HL-60/S4 treated with retinoic acid at 250 ng/mL for 4 days and 3 days (cell line): ENCODE measurements at regions not wholly inside any gene's neighbourhood (a gene's known extent, or its start where the extent isn't known, plus 50 kb on each side); places are given as distances from the start of the nearest gene placed in this dataset.

Experiments used
- in situ Hi-C: fragments of 300-500 bp; cut with MboI; formaldehyde crosslinking; loops from 2 replicates; pipeline ENCODE4 v1.7.0; 2022; ENCODE audit warnings: low sequenced_read_pairs

DNA sequence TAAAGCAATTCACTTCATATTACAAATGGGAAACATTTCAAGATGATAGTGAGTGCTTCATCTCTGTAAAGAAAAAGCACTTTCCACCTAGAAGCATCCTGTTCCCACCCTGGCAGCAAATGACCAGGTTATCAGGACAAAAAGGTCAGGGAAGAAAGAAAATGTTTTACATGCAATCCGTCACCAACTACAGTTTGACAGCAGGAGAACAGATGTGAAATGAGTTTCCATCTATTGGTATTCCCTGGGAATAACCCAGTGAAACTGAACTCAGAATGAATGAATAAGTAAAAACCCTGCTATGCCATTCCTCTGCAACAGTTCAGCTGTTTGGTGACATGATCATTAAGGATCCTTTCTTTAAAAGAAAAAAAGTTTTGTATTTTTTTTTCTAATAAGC is 67.6 kb downstream of the HTR1A start:
- in situ Hi-C loops, result no loop called here

GRCh38 chr5:63878788-63879187 is 83.5 kb downstream of the HTR1A start:
- in situ Hi-C loops, result no loop called here

DNA sequence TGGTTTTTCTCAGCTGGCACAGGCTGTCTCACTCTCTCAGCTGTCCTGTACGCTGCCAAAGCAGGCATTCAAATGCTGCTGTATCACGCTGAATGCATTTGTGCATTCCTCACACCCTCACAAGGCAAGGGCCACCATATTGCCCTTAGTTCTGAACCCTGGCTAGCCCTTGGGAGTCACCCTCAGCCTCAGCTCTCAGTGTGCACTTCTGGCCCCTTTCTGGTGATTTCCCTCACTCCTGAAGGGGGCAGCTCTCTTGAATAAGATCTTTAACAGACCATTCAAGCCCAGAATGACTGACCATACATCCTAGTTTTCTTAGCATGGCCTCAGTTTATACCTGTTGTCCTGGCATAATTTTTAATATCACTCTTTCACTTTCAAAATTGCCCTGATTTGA is 84.3 kb downstream of the HTR1A start:
- in situ Hi-C loops, result no loop called here

- in situ Hi-C loops, result no loop called here
Measured at GRCh38 chr5:63860379-63860778, 101.9 kb downstream of the HTR1A start.

- in situ Hi-C loops, result no loop called here
Measured at GRCh38 chr5:63854076-63854475, 108.2 kb downstream of the HTR1A start.

GRCh38 chr5:63843190-63843589 is 119.1 kb downstream of the HTR1A start:
- in situ Hi-C loops, result no loop called here

GRCh38 chr5:63837437-63837836 is 124.8 kb downstream of the HTR1A start:
- in situ Hi-C loops, result no loop called here

DNA sequence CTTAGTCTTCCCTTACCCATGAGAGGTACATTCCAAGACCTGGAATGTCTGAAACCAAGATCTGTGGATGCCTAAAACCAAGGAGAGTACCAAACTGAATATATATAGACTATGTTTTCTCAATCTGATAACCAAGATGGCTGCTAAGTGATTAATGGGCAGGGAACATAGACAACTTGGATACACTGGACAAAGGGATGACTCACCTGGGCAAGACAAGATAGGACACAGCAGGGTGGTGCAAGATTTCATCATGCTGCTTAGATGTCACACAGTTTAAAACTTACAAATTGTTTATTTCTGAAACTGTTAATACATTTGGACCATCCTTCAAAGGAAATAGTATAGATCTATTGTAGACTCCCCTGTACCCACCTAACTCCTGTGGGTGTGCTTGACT is 130.9 kb downstream of the HTR1A start:
- in situ Hi-C loops, result no loop called here

- in situ Hi-C loops, result no loop called here
Measured at GRCh38 chr5:63825984-63826383, 136.3 kb downstream of the HTR1A start.

GRCh38 chr5:63823583-63823982 is 138.7 kb downstream of the HTR1A start:
- in situ Hi-C loops, result no loop called here

GRCh38 chr5:63822614-63823013 is 139.6 kb downstream of the HTR1A start:
- in situ Hi-C loops, result no loop called here

- in situ Hi-C loops, result no loop called here
Measured at GRCh38 chr5:63820577-63820976, 141.7 kb downstream of the HTR1A start.

- in situ Hi-C loops, result no loop called here
Measured at GRCh38 chr5:63812693-63813092, 149.6 kb downstream of the HTR1A start.

DNA sequence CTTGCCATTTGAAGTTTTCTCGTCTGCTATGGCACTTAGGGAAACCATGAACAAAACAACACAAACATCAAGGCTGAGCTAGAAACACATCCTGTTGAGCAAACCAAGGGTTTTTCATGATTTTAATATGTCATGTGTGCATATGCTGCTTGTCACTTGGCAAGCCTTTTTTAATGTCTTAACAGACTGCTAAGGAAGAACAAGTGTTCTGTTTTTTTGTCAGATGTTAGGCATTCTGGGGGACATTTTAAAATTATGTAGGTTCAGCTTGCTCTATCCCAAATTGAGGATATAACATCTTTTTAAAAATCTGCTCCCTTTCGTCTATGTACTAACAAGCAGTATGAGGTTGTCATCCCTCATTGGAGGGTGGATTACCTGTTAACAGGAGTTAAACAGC is 150.3 kb downstream of the HTR1A start:
- in situ Hi-C loops, result no loop called here

DNA sequence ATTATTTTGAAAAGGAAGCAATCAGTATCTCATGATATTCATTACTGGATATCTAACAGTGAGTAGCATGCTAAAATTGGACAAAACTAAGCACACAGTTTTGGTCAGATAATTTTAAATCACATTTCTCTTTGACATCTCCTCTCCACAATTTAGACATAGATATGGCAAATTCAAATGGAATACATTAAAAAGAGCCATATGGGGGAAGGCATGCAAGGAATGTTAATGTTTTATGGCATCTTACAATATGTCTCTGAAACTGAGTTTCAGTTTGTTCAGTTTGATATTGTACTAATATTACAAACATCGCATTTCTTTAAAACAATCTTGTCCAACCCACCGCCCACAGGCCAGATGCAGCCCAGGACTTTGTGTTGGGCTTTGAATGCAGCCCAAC is 151.0 kb downstream of the HTR1A start:
- in situ Hi-C loops, result no loop called here

- in situ Hi-C loops, result no loop called here
Measured at GRCh38 chr5:63805151-63805550, 157.1 kb downstream of the HTR1A start.

DNA sequence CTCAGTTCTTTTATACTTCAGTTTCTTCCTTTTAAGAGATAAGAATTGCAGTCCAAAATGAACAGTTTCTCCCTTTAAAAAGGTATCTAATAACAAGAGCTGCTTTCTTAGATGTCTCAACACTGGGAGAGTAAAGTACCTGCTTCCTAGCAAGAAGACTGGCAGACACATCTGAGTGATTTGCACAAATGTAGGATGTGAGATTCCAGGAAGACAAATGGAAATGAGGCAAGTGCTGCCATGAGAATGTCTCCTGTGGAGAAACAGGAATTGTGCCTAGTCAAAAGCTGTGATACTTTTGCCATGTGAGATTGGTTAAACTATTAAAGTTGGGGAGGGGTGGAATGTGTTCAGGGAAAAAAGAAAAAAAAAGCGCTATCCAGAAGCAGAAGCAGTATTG is 159.1 kb downstream of the HTR1A start:
- in situ Hi-C loops, result no loop called here

- in situ Hi-C loops, result no loop called here
Measured at GRCh38 chr5:63794979-63795378, 167.3 kb downstream of the HTR1A start.

DNA sequence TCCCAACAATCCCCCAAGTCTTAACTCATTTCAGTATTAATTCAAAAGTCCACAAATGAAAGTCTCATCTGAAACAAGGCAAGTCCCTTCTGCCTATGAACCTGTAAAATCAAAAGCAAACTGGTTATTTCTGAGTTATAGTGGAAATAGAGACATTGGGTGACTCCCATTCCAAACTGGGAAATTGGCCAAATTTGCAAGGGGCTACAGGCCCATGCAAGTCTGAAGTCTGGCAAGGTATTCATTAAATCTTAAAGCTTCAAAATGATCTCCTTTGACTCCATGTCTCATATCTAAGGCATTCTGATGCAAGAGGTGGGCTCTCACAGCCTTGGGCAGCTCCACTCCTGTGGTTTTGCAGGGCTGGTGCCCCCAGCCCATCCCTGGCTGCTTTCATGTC is 167.9 kb downstream of the HTR1A start:
- in situ Hi-C loops, result no loop called here

DNA sequence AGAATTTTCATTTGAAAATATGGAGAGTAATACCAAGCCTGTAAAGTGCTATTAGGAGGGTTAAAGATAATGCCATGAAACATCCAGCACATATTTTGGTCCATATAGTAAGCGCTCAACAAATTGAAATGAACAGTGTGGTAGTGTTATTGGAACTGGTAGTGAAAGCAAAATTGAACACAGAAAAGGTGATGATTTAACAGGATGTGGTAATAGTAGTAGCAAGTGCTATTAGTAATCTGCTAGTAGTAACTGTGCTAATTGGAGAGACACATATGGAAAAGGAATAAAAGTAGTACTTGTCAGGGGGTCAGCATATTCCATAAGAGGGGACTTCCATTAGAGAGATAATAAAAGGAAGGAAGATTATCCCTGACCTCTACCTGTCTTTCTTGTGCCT is 187.3 kb downstream of the HTR1A start:
- in situ Hi-C loops, result no loop called here

DNA sequence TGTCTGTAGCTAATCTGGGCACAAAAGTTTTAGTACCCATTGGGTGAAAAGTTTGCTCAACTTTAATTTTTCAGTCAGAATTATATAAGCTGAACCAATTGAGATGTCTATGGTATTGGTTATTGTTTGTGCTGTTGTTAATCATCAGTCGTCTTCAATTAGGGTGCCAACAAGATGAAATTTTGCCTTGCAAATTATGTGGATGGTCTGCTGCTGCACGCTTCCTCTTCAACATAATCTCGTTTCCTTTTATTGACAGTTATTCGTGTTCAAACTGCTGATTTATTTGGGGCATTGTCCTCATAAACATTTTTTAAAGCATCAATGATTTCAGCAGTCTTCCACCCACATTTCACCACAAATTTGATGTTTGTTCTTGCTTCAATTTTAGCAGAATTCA is 194.0 kb downstream of the HTR1A start:
- in situ Hi-C loops, result no loop called here

DNA sequence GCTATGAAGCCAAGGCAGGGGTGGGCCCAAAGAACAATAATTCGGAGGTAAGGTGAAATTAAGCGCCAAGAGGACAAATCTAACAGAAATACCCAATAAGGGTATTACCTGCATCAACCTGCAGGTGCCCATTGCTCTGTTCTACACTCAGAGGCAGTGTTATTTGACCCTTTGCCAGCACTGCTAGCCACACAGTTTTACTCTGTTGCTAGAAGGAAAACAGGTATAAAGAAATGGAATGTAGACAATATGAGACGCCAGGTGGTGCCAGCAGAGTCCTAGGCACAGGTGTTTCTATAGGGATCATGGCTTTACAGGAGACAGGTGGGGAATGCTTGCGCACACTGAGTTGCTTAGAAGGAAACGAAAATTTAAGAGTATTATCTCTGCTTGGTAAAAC is 201.3 kb downstream of the HTR1A start:
- in situ Hi-C loops, result no loop called here

DNA sequence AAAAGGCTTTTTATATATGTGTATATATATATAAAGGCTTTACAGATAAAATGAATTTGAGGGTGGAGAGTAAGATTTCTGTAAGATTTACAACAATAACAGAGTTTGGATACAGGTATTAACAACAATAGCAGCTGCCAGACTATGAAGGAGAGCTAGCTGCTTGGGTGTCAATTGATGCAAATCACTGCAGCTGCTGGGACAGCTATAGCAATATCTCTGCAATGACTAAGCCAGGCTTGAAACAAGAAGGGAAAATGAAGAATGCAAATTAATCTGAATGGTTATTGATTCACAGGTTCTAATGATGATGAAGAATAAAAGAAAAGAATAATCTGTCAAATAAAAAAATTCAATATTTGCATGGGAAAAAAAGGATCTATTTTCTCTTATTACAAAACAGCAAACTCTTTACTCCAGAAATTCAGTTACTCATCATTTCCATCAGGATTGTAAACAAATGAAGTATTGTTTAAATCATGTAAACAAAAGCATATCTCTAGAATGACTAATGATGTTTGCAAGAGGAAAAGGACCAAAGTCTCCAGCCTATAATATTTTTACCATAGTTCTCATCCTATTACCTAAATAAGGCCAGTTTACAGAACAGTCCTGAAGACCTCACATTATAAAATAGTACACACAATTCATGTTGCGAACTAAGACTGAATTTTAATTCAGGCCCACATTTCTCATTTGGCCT is 219.0 kb downstream of the HTR1A start:
- in situ Hi-C loops, result no loop called here
